GM19324 (cell line): ENCODE measurements at regions not wholly inside any gene's neighbourhood (a gene's known extent, or its start where the extent isn't known, plus 50 kb on each side); places are given as distances from the start of the nearest gene placed in this dataset.

Experiments
- ATAC-seq: cut with Tn5 transposase; IDR thresholded peaks from one replicate; pipeline ENCODE4 v1.9.1; 2021; ENCODE audit warnings: mild to moderate bottlenecking, moderate library complexity; ENCODE audit not compliant: unreplicated experiment, low FRiP score

DNA sequence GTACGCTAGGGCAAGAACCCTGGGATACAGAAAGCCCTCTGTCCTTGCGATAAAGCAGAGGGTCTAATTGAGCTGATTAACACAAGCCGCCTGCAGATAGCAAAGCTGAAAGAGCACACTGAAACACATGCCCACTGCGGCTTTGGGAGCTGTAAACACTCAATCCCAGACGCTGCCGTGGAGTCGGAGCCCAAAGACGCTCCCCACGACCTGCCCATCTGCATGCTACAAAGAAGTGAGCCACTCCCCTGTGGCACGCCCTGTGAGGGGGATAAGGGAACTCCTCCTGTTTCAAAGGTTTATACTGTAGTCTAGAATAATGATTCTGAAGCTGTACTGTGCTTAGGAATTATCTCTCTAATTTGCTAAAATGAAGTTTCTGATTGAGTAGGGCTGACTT lies 985.6 kb upstream of the GHITM start:
- ATAC-seq: no peak

DNA sequence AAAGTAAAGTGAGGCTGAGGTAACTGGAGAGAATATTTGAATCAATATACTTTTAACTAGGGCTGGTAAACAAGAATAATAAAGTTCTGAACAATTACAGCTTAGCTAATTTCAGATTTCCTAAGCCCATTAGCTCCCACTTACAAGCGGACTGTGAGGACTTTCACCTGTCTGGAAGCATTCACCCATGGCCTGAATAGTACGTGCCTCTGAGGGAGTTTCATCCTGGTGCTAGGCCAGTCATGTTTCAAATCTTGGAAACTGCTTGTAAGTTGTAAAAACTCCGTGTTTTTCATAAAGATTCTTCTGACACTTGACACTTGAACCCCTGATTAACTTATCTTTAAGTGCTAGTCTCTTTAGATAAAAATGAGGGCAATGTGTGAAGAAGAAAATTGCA lies 975.2 kb upstream of the GHITM start:
- no peak for ATAC-seq

DNA sequence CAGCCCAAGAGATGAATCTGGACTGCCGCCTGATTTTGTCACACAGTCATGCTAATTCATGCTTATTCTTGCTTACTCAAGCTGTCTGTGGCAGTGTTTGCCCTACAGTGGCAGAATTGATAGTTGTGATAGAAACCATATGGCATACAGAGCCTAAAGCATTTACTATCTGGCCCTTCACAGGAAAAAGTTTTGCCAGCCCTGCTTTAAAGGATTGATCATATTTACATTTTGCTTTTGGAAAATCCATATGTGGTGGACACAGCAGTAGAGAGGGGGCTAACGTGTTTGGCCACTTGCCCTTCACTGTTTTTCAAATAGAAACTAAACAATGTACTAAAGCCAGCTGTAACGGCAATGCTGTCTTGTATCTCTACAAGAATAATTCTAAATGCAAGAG lies 974.0 kb upstream of the GHITM start:
- no peak for ATAC-seq

DNA sequence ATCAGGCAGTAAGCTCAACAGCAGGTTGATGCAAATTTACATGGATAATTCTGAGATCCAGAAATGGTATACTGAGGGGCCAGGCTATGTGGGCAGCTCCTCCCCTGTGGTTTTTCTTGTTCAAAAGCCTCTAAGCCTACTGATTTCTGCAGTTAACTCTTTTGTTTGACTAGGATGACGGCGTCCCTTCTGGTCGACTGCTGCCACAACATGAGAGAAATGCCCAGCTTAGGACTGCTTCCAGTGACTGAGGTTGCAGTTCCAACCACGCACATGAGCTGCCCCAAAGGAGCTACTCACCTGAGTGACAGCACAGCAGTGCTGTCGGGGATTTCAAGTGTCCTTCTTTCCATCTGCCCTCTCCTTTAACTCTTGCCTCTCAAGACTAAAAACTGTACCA lies 973.0 kb upstream of the GHITM start:
- no peak for ATAC-seq

DNA sequence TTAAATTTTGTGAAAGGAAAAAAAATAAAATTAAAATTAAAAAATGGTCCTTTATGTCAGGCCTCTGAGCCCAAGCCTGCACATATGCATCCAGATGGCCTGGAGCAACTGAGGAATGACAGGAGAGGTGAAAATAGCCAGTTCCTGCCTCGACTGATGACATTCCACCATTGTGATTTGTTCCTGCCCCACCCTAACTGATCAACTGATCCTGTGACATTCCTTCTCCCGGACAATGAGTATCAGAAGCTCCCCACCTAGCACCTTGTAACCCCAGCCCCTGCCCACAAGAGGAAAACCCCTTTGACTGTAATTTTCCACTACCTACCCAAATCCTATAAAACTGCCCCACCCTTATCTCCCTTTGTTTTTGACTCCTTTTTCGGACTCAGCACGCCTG lies 972.2 kb upstream of the GHITM start:
- no peak for ATAC-seq

DNA sequence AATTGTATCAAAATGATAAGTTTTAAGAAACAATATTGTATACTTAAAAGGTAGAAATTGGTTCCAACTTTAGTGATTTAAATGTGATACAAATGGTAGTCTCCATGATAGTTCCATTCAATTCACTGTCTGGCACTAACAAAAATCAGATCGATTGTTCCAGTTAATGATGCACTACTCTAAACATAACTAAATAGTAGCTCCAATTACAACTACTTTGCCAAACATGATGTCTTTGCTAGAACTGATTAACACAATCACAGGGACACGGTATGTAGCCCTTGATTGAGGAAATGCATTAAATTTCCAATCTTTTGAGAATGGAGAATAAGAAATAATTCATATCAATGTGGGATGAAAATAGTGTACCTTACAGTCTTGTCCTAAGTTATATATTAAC lies 962.4 kb upstream of the GHITM start:
- ATAC-seq: no peak

DNA sequence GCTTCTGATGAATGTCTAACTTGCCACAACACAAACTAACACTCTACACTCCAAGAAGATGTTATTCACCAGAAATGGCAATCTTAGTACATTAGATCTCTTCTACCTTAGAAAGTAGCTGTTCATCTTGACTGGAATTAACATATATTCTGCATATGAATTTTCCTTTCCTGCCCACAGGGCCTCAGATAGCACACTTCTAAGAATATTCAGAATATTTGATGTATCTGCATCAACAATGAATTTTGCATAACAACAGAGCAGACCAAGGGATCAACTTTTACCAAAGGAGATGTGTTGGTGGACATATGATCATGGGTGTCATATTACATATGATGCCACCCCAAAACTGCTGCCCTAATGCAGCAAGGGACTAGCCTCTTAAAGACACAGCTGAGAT lies 960.8 kb upstream of the GHITM start:
- no peak for ATAC-seq

DNA sequence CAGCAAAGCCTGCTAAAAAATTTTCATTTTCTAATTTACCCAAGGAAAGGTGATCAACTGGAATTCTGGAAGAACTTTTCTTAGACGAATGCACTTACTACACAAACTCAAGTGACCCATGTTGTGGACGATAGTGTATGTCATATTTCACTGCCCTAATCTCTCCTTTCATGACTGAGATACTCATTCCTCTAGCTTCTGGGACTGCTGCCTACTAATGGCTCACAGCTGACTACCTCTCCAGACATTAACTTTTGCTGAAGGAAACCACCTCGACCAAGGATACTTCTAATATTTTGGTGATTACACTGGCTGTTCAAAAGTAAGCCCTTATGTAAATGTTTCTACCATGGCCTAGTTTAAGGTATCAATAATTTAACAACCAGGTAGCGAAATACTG lies 959.9 kb upstream of the GHITM start:
- ATAC-seq: no peak

DNA sequence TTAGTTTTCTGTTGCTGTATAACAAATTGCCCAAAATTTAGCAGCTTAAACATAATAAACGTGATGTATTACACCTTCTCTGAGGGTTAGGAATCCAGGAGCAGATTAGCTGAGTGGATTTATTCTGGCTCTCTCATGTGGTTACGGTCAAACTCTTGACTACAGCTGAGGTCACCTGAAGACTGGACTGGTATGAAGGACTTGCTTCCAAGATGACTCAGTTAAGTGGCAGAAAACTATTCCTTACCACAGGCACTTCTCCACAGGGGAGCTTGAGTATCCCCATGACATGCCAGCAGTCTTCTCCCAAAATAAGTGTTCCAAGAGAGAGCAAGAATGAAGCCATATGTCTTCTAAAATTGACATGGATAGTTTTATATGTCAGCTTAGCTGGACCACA lies 957.2 kb upstream of the GHITM start:
- no peak for ATAC-seq

DNA sequence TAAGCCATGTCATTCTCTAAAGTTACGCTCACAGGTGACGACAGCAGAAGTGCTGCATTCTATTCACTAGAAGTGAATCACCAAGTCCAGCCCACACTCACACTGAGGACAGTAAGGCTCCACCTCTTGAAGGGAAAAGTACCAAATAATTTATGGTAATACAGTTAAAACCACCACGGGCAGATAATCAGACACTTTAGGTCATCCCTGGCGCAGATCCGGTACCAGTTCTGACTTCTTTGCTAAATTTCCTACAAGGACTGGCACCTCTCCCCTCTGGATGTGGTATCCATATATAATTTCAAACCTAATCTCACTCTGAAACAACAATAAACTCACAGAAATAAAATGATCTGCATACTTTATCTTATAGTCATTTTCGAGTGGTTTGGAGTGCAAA lies 954.7 kb upstream of the GHITM start:
- ATAC-seq: no peak

DNA sequence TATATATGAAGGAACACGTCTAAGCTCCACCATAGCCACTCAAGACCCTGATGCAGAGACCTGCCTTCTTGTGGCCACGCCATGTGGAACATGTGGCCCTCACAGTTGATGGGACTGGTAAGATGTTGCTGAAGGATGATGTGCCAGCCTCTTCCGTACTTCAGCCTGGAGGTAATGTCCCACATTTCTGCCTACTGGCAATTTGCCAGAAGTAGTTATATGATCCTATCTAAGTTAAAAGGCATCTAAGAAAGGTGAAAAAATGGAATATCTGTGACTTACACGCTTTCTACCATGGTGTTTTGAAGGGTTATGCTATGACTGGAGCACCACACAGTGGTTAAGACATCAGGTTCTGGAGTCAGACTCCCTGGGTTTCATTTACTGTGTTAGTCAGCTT lies 948.7 kb upstream of the GHITM start:
- ATAC-seq: no peak

DNA sequence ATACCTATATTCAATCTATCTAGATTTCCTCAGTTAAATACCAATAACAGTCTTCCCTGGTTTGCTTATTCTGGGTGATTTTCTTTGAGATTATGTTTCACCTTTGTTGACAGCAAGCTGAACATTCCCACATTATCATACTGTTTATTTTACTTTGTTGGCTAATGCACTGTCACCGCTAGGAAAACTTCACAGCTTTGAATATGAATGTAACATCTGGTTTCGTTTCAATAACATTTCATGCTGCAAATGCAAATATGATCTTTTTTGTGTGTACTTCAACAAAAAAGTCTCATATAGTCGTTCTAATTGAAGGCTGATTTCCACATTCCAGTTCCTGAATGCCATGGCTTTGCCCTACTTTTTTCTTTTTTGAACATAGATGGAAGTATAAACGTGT lies 946.3 kb upstream of the GHITM start:
- no peak for ATAC-seq

DNA sequence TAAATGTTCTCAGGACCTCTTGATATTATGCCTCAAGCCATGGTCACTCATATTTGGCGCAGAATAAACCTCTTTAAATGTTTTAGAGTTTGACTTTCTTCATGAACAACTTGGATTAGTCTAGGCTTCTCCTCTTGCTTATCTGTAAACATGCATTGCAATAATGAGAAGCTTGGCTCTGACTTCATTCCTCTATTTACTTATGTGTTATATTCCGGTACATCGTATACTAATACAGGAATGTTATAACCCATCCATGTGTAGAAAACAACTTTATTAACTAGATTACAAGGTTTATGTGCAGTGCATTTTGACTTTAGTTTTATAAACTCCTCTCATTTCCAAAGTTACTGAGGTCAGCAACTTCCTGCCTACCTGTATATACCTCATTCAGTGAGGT lies 944.3 kb upstream of the GHITM start:
- no peak for ATAC-seq

DNA sequence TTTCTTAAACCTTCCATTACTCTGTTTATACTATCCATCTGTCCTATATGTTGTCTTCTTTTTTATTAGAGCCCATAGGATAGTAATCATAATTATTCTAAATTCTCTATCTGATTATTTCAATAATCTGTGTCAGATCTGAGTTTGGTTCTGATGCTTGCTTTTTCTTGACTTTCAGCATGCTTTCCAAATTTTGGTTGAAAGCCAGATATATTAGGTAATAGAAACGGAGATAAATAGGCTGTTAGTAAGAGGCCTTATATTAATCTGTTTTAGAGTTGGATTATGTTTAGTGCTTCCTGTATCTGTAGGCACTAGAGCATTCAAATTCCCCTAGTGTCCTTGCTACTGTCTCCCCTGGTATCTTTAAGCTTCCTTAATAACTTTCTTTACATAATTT lies 939.9 kb upstream of the GHITM start:
- ATAC-seq: no peak

DNA sequence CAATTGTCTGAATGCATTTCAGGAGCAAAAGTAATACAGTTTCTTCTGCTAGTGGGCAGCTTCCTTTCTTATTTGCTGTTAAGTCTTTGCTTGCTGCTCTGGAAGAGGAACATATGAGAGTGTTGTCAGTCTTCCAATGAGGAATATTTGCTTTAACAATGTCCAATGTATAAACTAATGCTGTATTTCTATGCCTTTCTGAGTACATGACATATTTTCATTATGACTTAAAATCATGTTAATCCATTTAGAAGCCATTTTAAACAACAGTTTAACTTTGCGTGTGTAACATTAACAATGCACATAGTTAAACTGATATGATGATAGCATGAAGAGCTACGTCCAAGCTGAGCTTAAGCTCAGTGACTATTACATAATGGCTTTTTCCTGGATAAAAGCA lies 933.4 kb upstream of the GHITM start:
- ATAC-seq: no peak

DNA sequence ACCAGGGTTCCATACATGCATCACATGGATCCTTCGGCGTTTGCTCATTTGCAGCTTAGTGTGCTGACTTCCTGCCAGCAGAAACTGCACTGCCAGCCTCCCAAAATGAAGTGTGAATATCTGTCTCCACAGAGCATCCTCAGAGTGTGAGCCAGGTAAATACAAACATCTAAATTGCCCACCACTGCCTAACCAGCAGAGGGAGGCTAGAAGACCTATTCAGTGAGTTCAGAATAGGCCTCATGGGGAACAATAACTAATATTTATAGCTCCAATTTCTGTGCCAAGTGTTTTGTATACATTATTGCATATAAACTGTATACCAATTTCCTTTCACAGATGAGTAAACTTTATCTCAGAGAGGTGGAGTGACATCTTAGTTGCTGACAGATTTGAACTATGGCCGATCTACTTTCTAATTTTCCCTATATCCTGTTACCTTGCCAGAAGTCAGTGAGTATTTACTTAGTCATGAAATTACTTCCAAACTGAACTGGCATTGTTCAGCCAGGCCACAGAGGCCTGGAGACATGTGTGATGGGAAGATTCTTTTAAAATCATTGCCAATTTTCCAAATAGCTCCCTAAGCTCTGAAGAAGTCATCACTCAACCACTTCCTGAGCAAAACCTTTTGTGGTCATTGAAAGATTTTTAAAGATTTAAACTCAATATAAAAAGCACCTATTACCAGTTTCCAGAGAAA lies 926.5 kb upstream of the GHITM start:
- no peak for ATAC-seq

DNA sequence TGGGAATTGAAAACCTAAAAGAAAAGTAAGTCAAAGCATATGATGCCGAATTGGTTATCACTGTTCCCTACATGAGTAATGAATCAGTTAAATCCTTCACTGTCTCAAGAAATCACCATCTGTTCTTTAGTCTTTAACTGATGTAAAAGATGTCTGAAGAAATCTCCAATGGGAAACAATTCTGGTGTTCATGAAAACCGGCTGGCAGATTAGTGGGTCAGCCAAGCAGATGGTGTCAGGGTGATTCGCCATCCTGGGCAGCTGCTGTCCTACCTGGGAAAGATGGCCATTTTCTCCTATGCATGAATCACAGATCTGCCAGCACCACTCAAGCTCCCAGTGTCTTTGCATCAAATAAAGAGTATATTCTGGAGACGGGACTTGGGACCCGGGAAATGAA lies 925.2 kb upstream of the GHITM start:
- no peak for ATAC-seq

DNA sequence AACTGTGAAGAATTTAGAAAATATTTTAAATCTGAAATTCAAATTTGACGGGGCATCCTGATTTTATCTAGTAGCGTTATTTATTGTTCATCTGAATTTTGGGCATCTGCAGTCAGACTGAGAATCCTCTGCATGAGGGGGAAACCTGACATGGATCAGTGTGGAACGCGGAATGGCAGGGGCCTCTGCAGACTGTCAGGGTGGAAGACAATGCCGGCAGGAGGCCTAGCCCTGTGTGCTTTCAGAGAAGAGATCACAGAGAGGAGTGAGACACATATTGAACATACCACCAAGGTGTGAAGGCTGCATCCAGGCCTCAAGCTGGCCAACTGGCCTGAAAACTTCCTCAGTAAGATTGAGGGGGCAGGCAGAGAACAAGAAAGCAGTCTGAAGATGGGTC lies 921.1 kb upstream of the GHITM start:
- no peak for ATAC-seq

DNA sequence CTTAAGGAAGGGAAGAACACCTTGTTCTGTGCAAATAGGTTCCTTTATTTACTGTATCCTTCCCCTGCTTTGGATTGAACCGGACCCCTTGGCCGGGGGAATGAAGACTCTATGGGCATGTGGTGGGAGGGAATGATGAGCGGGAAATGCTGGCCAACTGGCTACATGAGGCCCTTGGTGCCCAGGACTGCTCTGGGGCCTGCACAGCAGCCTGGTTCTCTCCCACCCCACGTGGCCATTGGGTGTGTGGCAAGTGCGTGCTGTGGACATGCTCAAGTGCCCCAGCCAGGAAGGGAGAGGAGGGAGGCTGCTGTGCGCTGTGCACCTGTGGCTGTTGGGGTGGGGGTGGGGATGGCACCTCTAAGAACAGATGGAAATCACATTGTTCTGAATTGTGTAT lies 917.0 kb upstream of the GHITM start:
- no peak for ATAC-seq

DNA sequence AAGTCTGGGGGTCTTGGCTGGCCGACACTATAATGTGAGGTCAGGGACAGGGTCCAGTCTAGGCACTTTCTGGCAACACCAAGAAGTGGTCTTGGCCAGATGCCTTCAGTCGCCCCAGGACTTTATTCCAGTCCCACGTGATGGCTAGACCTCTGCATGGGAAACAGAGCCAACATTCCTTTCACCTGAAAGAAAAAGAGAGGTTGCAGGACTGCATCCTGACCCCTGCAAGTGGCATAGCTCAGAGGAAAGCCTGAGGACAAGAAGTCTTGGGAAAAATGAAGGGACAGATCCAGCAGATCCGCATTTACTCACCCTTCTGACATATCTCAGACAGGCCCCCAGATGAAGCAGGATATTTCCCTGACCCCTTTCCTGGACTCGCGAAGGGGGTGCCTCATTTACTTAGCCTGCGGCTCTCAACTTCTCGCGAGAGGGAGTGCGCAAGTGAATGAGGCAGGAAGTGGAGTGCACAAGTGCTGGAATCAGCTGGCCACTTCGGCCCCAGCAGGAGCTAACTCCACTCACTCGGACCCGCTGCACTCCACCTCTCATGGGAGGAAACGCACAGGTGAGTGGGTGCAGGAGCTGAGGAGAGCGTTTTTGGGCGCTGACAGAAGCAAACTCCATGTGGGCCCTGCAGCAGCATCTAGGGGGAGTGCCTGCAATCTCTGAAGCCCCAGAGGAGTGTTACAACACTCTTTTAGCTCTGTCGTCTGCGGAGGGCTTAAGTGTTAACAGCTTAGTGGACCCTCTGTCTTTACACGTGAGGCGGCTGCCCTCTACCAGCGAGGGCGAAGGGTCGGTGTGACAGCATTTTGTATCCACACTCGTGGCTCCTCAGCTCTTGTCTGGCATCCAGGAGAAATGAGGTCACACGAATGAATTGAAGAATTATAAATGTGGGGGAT lies 916.2 kb upstream of the GHITM start:
- ATAC-seq: no peak

DNA sequence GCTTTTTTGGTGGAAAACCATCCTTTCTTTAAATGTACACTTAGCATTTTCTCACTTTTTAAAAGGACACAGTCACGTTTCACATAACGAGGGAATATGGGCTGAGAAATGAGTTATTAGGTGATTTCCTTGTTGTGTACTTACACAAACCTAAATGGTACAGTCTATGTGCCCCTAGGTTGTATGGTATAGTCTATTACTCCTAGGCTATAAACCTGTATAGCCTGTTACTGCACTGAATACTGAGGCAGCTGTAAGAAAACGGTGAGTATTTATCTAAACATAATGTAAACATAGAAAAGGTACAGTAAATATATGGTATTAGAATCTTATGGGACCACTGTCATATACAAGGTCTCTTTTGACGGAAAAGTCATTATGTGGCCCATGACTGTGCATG lies 913.5 kb upstream of the GHITM start:
- no peak for ATAC-seq

DNA sequence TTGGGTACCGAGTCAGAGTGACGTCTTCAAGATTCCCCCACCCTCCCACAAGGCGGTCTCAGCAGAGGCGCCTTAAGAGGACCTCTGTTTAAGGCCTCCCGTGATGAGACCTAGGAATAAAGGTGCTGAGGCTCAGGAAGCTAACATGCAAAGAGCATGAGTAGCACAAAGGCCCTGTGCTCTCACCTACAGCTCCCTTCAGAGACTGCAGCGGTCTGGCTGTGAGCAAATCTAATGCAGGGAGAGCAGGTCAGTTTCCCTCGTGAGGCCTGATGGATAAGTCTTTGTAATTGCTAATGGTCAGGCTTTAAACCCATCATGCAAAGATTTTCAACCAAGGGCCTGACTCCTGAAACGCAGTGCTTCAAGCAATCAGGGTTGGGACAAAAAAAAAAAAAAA lies 909.3 kb upstream of the GHITM start:
- no peak for ATAC-seq
